ENCODE measurements at regions not wholly inside any gene's neighbourhood (a gene's known extent, or its start where the extent isn't known, plus 50 kb on each side); places are given as distances from the start of the nearest gene placed in this dataset.

GRCh38 chr4:30825008-30825770, 105.0 kb downstream of the PCDH7 start:
- Mint-ChIP-seq H3K4me1 (no peaks in the 10 kb centered on the region), H3K4me3 (no peak overlapping the region), H3K36me3 (no peaks in the 10 kb centered on the region), H3K27me3 (no peaks in the 10 kb centered on the region), H3K9me3 (no peaks in the 10 kb centered on the region), H3K27ac (no peak overlapping the region)

DNA sequence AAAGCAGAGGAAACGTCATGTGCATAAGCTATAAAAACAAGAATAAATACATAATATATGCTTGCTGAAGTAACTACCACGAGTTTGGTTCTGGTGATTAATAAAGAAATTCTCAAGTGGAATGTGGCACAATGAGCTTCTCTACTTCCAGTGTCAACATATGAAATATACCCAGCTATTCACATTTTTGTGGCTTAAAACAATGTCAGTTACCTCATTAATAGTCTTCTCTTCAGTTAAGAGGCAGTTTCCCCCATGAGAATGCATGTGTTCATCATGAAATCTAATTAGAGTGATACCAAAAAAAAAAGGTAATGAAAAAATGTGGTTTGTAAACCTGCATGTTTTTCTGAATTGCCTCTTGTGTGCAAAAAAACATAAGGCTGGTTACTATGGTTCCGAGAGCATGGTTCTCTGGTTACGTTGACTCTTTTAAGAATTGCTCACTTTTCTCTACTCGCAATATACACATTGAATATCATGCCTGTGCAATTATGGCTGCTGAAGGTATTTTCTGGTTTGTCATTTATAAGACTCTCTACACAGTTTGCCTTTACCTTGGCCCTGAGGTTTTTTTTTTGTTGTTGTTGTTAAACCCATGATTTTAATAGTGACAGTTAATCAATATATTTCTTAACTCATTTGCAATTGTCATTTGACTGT, 108.2 kb downstream of the PCDH7 start:
- Mint-ChIP-seq H3K9me3 (peaks cover 8% of the 10 kb centered on the region), H3K27me3 (no peaks in the 10 kb centered on the region), H3K4me3 (no peak overlapping the region), H3K4me1 (no peaks in the 10 kb centered on the region), H3K36me3 (no peaks in the 10 kb centered on the region), H3K27ac (no peak overlapping the region)

DNA sequence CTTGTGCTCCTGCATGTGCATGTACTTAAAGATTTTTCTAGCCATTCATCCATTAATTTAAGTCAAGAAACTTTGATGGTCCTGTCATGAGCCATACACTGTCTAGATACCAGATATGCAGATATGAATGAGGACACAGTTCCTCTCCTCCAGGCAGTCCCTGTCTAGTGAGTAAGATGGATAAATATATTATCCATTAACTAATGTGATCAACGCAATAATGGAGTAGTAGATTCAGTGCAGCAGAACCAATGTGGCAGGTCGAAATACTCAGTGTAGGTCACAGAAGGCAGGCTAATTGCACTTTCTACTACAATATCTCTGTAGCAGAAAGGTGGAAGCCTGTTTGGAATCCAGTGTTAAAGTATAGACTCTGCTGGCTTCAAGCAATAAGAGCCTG, 112.5 kb downstream of the PCDH7 start:
- no peak overlapping the region for H3K4me3 Mint-ChIP-seq
- no peak overlapping the region for H3K27ac Mint-ChIP-seq
- no peaks in the 10 kb centered on the region for H3K4me1 Mint-ChIP-seq
- no peaks in the 10 kb centered on the region for H3K36me3 Mint-ChIP-seq
- H3K27me3 Mint-ChIP-seq = no peaks in the 10 kb centered on the region
- peaks cover 8% of the 10 kb centered on the region for H3K9me3 Mint-ChIP-seq

DNA sequence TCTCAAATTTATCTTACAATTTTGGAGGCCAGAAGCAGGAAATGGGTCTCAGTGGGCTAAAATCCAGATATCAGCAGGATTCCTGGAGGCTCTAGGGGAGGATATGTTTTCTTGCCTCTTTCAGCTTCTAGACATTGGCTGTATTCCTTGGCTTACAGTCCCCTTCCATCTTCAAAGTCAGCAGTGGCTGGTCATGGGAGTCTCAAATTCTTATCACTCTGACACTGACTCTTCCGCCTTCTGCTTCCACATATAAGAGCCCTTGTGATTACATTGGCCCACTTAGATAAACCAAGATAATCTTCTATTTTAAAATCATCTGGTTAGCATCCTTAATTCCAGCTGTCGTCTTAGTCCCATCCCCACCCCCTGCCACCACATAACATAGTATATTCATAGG, 113.0 kb downstream of the PCDH7 start:
- no peaks in the 10 kb centered on the region for H3K4me1 Mint-ChIP-seq
- H3K4me3 Mint-ChIP-seq = no peak overlapping the region

GRCh38 chr4:30835044-30835443, 114.9 kb downstream of the PCDH7 start:
- peaks cover 9% of the 10 kb centered on the region for H3K9me3 Mint-ChIP-seq
- no peaks in the 10 kb centered on the region for H3K27me3 Mint-ChIP-seq
- H3K36me3 Mint-ChIP-seq = no peaks in the 10 kb centered on the region
- no peak overlapping the region for H3K27ac Mint-ChIP-seq
- no peak overlapping the region for H3K4me3 Mint-ChIP-seq
- H3K4me1 Mint-ChIP-seq = no peaks in the 10 kb centered on the region

More for the DNA sequence above, 113.0 kb downstream of the PCDH7 start:
- H3K9me3 Mint-ChIP-seq = peaks cover 8% of the 10 kb centered on the region
- H3K27me3 Mint-ChIP-seq = no peaks in the 10 kb centered on the region
- H3K27ac Mint-ChIP-seq = no peak overlapping the region
- no peaks in the 10 kb centered on the region for H3K36me3 Mint-ChIP-seq

DNA sequence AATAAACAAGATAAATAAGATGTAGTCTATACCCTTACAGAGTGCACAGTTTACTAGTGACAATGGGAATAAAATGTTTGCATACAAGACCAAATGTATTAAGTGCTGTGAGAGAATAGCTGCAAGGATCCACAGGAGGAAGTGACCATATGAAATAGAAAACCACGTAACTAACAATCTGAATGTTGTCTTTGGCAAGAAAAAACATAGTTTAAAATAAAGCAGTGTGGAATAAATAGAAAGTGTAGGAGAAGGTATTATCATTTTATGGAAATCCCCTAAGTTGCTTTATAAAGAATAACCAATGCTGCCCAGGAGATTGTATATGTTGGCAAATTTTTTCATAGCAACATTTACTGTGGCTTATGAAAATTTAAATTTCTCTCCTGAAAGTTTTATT, 116.1 kb downstream of the PCDH7 start:
- Mint-ChIP-seq H3K4me3 (no peak overlapping the region), H3K36me3 (no peaks in the 10 kb centered on the region), H3K27me3 (no peaks in the 10 kb centered on the region), H3K27ac (no peak overlapping the region), H3K4me1 (no peaks in the 10 kb centered on the region), H3K9me3 (peaks cover 4% of the 10 kb centered on the region)

DNA sequence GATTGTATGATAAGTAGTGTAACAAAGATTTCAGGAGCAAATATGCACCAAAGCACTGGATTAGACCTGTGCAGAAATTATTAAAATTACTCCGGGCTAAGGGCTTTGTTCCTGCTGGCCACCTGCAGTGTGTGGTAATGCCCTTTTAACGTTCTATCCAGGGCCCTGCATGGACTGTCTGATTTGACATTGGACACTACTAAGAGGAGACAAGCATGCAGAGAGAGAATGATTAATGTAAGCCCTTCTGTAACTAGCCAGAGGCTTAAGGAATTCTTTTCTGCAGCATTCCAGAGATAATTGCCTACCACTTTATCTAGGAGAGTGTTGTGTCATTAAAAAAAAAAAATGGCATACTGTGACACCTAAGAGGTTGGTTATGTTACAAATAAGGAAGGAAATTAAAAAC, 117.0 kb downstream of the PCDH7 start:
- no peak overlapping the region for H3K27ac Mint-ChIP-seq
- no peaks in the 10 kb centered on the region for H3K4me1 Mint-ChIP-seq
- no peaks in the 10 kb centered on the region for H3K36me3 Mint-ChIP-seq
- H3K9me3 Mint-ChIP-seq = peaks cover 4% of the 10 kb centered on the region
- H3K4me3 Mint-ChIP-seq = no peak overlapping the region
- H3K27me3 Mint-ChIP-seq = no peaks in the 10 kb centered on the region

DNA sequence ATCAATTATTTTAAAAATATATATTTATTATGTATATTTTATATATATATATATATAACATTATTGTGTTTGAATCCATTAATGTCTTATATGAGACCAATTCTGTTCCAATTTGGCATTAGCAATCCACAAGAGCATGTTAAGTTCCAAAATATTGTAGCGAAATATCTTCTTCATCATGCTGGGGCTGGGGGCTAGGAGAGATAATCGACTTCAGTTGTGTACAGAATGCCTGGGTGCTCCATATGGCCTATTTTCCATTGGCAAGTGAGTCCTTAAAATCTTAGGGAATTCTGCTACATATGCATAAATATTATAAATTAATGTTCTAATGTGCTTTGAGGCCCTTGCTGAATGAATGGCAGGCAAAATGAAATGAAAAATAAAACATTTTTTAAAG, 117.7 kb downstream of the PCDH7 start:
- Mint-ChIP-seq H3K9me3 (peaks cover 4% of the 10 kb centered on the region), H3K36me3 (no peaks in the 10 kb centered on the region), H3K4me3 (no peak overlapping the region), H3K27ac (no peak overlapping the region), H3K27me3 (no peaks in the 10 kb centered on the region), H3K4me1 (no peaks in the 10 kb centered on the region)

- Mint-ChIP-seq H3K36me3 (no peaks in the 10 kb centered on the region), H3K27me3 (no peaks in the 10 kb centered on the region), H3K4me1 (no peaks in the 10 kb centered on the region), H3K27ac (no peak overlapping the region), H3K4me3 (no peak overlapping the region), H3K9me3 (peaks cover 4% of the 10 kb centered on the region)
Measured at GRCh38 chr4:30838331-30838730, 118.2 kb downstream of the PCDH7 start.

GRCh38 chr4:30839583-30840520, 119.7 kb downstream of the PCDH7 start:
- Mint-ChIP-seq H3K27me3 (no peaks in the 10 kb centered on the region), H3K36me3 (no peaks in the 10 kb centered on the region), H3K27ac (no peak overlapping the region), H3K4me1 (no peaks in the 10 kb centered on the region), H3K9me3 (peaks cover 4% of the 10 kb centered on the region), H3K4me3 (no peak overlapping the region)

- no peak overlapping the region for H3K27ac Mint-ChIP-seq
- no peaks in the 10 kb centered on the region for H3K36me3 Mint-ChIP-seq
- H3K4me3 Mint-ChIP-seq = no peak overlapping the region
- H3K27me3 Mint-ChIP-seq = no peaks in the 10 kb centered on the region
- no peaks in the 10 kb centered on the region for H3K4me1 Mint-ChIP-seq
- peaks cover 4% of the 10 kb centered on the region for H3K9me3 Mint-ChIP-seq
Measured at GRCh38 chr4:30840571-30840970, 120.4 kb downstream of the PCDH7 start.

GRCh38 chr4:30842142-30842541, 122.0 kb downstream of the PCDH7 start:
- H3K4me1 Mint-ChIP-seq = no peaks in the 10 kb centered on the region
- peaks cover 4% of the 10 kb centered on the region for H3K9me3 Mint-ChIP-seq
- H3K36me3 Mint-ChIP-seq = no peaks in the 10 kb centered on the region
- no peak overlapping the region for H3K27ac Mint-ChIP-seq
- H3K27me3 Mint-ChIP-seq = no peaks in the 10 kb centered on the region
- H3K4me3 Mint-ChIP-seq = no peak overlapping the region

GRCh38 chr4:30842689-30843088, 122.5 kb downstream of the PCDH7 start:
- Mint-ChIP-seq H3K4me1 (no peaks in the 10 kb centered on the region), H3K4me3 (no peak overlapping the region), H3K9me3 (peaks cover 4% of the 10 kb centered on the region)

DNA sequence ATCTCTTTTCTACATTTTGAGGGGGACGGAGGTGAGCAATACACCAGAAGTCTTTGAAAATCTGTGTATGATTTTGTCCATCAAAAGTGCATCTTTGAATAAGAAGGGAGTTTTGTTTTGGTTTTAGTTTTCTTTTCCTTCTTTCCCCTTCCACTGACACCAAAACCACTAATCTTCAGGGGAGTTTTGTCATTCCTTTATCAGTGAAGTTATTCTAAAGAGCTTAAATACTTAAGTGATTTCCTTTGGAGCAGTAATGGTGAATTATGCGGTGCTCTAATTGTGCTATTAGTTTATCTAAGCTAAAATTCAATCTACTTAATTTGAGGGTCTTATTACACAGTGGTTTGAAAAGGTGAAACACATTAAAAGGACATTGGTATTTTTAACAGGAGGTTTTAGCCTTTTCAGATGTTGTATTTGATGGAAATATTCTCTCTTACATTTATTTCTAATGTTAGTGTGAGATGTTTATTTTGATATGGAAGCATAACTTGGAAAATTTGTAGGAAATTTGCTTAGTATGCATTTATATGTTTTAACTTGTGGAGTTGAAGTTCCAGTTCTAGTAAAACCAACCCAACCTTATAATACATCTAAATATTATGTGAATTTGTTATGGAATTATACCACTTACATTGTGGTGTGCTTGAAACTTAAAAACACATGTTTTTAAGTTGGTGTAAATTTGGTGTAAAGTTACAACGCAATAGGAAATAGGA, 124.9 kb downstream of the PCDH7 start:
- no peak overlapping the region for H3K27ac Mint-ChIP-seq
- H3K36me3 Mint-ChIP-seq = no peaks in the 10 kb centered on the region
- peaks cover 3% of the 10 kb centered on the region for H3K9me3 Mint-ChIP-seq
- no peaks in the 10 kb centered on the region for H3K4me1 Mint-ChIP-seq
- H3K27me3 Mint-ChIP-seq = no peaks in the 10 kb centered on the region
- no peak overlapping the region for H3K4me3 Mint-ChIP-seq

More at GRCh38 chr4:30842689-30843088, 122.5 kb downstream of the PCDH7 start:
- no peak overlapping the region for H3K27ac Mint-ChIP-seq
- no peaks in the 10 kb centered on the region for H3K36me3 Mint-ChIP-seq
- no peaks in the 10 kb centered on the region for H3K27me3 Mint-ChIP-seq

DNA sequence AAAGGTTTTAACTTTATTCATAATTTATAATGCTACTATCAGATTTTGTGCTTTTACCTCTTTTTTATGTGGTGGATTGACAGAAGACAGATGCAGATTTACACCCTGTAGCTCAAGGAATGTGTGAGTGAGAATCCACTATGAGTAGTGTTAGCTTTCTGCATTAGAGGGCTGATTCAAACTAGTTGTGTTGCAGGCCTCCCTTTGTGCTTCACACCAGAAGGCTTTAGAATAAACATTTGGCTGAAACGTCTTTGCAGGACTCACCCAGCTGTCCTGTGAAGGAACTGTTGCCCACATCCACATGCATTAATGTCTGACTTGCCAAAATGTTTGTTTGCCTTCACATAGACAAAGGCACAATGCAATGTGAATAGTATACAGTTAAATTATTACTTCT, 127.0 kb downstream of the PCDH7 start:
- H3K4me1 Mint-ChIP-seq = no peaks in the 10 kb centered on the region
- no peaks in the 10 kb centered on the region for H3K27me3 Mint-ChIP-seq
- H3K4me3 Mint-ChIP-seq = no peak overlapping the region
- no peaks in the 10 kb centered on the region for H3K9me3 Mint-ChIP-seq
- H3K36me3 Mint-ChIP-seq = no peaks in the 10 kb centered on the region
- H3K27ac Mint-ChIP-seq = no peak overlapping the region

Measured in activated naive CD4-positive, alpha-beta T cell treated with anti-CD3 and anti-CD28 coated beads, Interleukin-2, amount 50 U/mL, for 24 hours (primary cell).